Ascending aorta (tissue), 2 donors: ENCODE measurements at regions not wholly inside any gene's neighbourhood (a gene's known extent, or its start where the extent isn't known, plus 50 kb on each side); places are given as distances from the start of the nearest gene placed in this dataset.

ENCODE experiments used
- DNase-seq, 2 donors: peaks; one replicate each; pipeline ENCODE4 v3.0.0-alpha.2; 2019; ENCODE audit warnings: low spot score in 2 of 2
- H3K27ac ChIP-seq, 2 donors: fragments of 200-600 bp; sonication (generic); one replicate each; pipeline ENCODE4 v1.5.1; 2016 to 2017; ENCODE audit warnings: mild to moderate bottlenecking in 1 of 2
- H3K27me3 ChIP-seq: fragments of 200-600 bp; sonication (generic); one replicate; pipeline ENCODE4 v1.5.1; 2017
- H3K36me3 ChIP-seq, 2 donors: fragments of 200-600 bp; sonication (generic); one replicate each; pipeline ENCODE4 v1.5.1; 2016
- H3K4me1 ChIP-seq, 2 donors: fragments of 200-600 bp; sonication (generic); one replicate each; pipeline ENCODE4 v1.5.1; 2016 to 2017; ENCODE audit warnings: mild to moderate bottlenecking in 1 of 2
- H3K4me3 ChIP-seq, 2 donors: fragments of 200-600 bp; sonication (generic); one replicate each; pipeline ENCODE4 v1.5.1; 2016 to 2017; ENCODE audit warnings: mild to moderate bottlenecking in 1 of 2
- H3K9me3 ChIP-seq, 2 donors: fragments of 200-600 bp; sonication (generic); one replicate each; pipeline ENCODE4 v1.5.1; 2016
- intact Hi-C: fragments of 100-400 bp; cut with DNase I; formaldehyde crosslinking; loops from one replicate; pipeline ENCODE4 v1.15.1; 2023
- TF ChIP-seq, protein P1 (sequence below), 3 experiments: fragments of 200-600 bp in 2 of 3; fragments of 450-650 bp in 1 of 3; sonication (generic) in 2 of 3; IDR thresholded peaks; one replicate each; pipeline ENCODE4 v1.5.1; 2016 to 2019; ENCODE audit warnings: antibody characterized with exemption in 3 of 3, mild to moderate bottlenecking in 1 of 3, moderate library complexity in 1 of 3

DNA sequence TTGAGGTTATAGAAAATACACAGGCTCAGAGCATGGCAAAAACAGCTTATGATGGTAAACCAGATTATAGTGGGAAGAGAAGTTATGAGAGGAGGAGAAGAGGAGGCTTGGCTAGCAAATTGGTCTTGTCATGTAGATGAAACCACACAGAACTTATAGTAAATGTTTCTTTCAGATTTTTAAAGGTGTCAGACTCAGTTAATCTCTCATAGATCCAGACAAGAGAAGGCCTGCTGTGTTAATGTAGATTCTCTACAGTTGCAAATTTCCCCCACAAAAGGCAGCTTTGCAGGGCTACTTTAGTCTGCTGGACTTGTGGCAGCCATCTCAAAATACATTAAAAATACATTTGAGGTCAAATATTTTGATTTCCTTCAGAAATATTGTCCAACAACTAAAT lies 1731.7 kb downstream of the ARAP2 start:
- no peaks in the 10 kb centered on the region for H3K27me3 ChIP-seq
- no peaks in the 10 kb centered on the region for H3K36me3 ChIP-seq
- H3K4me3 ChIP-seq, result no peak overlapping the region
- H3K4me1 ChIP-seq, result no peaks in the 10 kb centered on the region
- TF ChIP-seq, protein P1, sequence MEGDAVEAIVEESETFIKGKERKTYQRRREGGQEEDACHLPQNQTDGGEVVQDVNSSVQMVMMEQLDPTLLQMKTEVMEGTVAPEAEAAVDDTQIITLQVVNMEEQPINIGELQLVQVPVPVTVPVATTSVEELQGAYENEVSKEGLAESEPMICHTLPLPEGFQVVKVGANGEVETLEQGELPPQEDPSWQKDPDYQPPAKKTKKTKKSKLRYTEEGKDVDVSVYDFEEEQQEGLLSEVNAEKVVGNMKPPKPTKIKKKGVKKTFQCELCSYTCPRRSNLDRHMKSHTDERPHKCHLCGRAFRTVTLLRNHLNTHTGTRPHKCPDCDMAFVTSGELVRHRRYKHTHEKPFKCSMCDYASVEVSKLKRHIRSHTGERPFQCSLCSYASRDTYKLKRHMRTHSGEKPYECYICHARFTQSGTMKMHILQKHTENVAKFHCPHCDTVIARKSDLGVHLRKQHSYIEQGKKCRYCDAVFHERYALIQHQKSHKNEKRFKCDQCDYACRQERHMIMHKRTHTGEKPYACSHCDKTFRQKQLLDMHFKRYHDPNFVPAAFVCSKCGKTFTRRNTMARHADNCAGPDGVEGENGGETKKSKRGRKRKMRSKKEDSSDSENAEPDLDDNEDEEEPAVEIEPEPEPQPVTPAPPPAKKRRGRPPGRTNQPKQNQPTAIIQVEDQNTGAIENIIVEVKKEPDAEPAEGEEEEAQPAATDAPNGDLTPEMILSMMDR (IDR thresholded peaks at IDR 0.05), result no peak
- no peak overlapping the region for H3K27ac ChIP-seq
- no peaks in the 10 kb centered on the region for H3K9me3 ChIP-seq
- no peak for DNase-seq
- intact Hi-C loops, result no loop called here

DNA sequence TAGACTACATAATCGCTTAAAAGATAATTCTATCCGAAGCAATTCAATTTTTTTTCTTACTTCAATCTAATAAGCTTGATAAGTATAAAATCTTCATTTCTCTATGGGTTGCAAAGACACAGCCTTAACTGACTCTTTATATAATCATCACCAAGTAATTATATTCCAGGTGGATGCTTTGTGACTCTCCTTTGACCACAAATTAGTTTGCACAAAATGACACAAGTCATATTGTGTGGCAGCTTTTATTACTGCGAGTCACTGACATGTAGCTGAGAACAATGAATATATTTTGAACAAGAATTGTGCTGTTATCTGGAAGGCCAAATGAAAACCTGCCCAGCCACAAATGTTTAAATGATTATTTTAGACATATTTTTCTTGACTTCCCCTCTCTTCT lies 1727.8 kb downstream of the ARAP2 start:
- TF ChIP-seq, protein P1 (IDR thresholded peaks at IDR 0.05), result no peak
- Histone ChIP-seq H3K4me3 (no peak overlapping the region), H3K9me3 (no peaks in the 10 kb centered on the region), H3K27ac (no peak overlapping the region), H3K4me1 (no peaks in the 10 kb centered on the region), H3K36me3 (no peaks in the 10 kb centered on the region), H3K27me3 (no peaks in the 10 kb centered on the region)
- intact Hi-C loops, result no loop called here
- DNase-seq, result no peak

DNA sequence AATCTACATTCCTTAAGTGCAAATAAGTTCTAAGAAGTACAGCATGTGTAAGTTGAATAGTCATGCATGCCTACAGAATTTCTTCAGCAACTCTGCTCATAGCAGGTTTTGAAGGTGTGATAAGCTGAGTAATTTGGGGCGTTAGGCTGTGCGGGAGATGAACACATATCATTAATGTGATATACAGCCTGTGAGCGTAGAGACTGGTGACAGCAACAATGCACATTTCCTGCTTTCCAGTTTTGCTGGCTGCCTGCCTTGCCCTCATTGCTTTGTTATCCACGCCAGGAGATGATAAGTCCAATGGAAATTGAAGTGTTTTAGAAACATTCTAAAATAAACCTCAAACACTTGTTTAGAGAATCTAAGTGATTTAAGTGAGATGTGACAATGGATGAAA lies 1709.4 kb downstream of the ARAP2 start:
- intact Hi-C loops, result no loop called here
- no peak overlapping the region for H3K4me3 ChIP-seq
- TF ChIP-seq, protein P1 (IDR thresholded peaks at IDR 0.05), result no peak
- H3K27me3 ChIP-seq, result no peaks in the 10 kb centered on the region
- no peaks in the 10 kb centered on the region for H3K9me3 ChIP-seq
- DNase-seq, result no peak
- H3K4me1 ChIP-seq, result no peaks in the 10 kb centered on the region
- H3K27ac ChIP-seq, result no peak overlapping the region
- no peaks in the 10 kb centered on the region for H3K36me3 ChIP-seq

DNA sequence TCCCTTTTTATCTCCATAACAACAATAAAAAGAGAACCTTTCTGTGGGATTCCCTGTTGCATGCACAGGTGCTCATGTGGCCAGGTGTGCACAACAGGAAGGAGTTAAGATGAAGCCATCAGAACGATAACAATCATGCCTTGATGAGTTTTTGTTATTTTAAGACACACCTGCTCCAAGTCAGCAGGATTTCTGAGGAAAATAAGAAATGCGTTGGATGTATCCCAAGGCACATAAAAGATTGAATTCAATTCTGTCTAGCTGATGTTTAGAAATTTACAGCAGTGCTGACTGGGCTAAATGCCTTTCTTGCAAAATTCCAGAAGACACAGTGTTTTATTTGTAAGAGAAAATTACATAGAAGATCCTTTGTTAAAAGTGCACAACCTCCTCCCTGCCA lies 1678.2 kb downstream of the ARAP2 start:
- Histone ChIP-seq H3K4me3 (no peak overlapping the region), H3K4me1 (no peaks in the 10 kb centered on the region), H3K27me3 (no peaks in the 10 kb centered on the region), H3K27ac (no peak overlapping the region), H3K36me3 (no peaks in the 10 kb centered on the region), H3K9me3 (no peaks in the 10 kb centered on the region)
- intact Hi-C loops, result no loop called here
- no peak for DNase-seq
- TF ChIP-seq, protein P1 (IDR thresholded peaks at IDR 0.05), result no peak

DNA sequence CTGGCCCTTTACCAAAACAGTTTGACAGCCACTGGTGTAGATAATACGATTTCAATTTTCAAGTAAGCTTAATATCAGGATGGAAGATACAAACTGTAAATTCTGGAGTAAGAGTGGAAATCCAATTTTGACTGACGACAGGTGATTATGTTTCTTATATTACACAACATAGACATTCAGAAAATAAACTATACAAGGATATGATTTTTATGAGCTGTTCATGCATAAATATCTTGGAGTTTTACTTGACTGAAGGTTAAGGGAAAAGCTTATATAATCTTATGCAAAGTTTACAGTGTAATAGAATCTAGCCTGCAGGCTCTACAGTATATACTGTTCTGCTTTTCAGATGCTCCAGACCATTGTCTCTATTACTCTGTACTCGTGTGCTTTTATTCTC lies 1672.3 kb downstream of the ARAP2 start:
- Histone ChIP-seq H3K36me3 (no peaks in the 10 kb centered on the region), H3K4me1 (no peaks in the 10 kb centered on the region), H3K27me3 (no peaks in the 10 kb centered on the region), H3K4me3 (no peak overlapping the region), H3K27ac (no peak overlapping the region), H3K9me3 (no peaks in the 10 kb centered on the region)
- intact Hi-C loops, result no loop called here
- TF ChIP-seq, protein P1 (IDR thresholded peaks at IDR 0.05), result no peak
- no peak for DNase-seq

DNA sequence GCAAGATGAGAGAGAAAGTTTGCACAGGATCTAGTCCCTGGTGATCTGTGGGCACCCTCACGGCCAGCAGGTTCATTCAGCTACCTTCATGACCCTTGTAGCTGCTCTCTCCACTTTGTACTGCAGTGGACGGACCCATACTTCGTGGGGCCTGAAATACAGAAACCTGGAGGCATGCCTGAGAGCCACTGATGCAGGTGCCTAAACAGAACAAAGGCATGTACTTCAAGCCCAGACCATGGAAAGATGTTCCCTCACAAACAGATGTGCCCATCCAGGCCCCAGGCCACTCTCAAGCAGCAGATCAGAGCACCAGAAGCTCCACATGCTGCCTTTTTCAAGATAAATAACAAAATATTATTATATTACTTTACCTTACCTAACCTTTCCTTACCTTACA lies 1629.0 kb downstream of the ARAP2 start:
- no peaks in the 10 kb centered on the region for H3K27me3 ChIP-seq
- intact Hi-C loops, result no loop called here
- no peaks in the 10 kb centered on the region for H3K36me3 ChIP-seq
- TF ChIP-seq, protein P1 (IDR thresholded peaks at IDR 0.05), result no peak
- H3K27ac ChIP-seq, result no peak overlapping the region
- H3K9me3 ChIP-seq, result no peaks in the 10 kb centered on the region
- H3K4me1 ChIP-seq, result no peaks in the 10 kb centered on the region
- H3K4me3 ChIP-seq, result no peak overlapping the region
- no peak for DNase-seq
